ENCODE measurements at regions not wholly inside any gene's neighbourhood (a gene's known extent, or its start where the extent isn't known, plus 50 kb on each side); places are given as distances from the start of the nearest gene placed in this dataset.

- Histone ChIP-seq H3K4me2 (no peak overlapping the region), H3K79me2 (no peaks in the 10 kb centered on the region), H4K20me1 (ENCODE audit: insufficient read depth, poor library complexity, severe bottlenecking) (no peaks in the 10 kb centered on the region), H3K27me3 (no peaks in the 10 kb centered on the region), H3K9me3 (ENCODE audit: low read depth) (no peaks in the 10 kb centered on the region), H2AFZ (no peak overlapping the region), H3K27ac (no peak overlapping the region), H3K36me3 (replicated peaks; ENCODE audit: insufficient read depth, low read depth) (no peaks in the 10 kb centered on the region), H3K4me3 (no peak overlapping the region), H3K9me2 (replicated peaks; ENCODE audit: insufficient read depth) (no peaks in the 10 kb centered on the region), H3K4me1 (ENCODE audit: insufficient read depth) (peaks cover 7% of the 10 kb centered on the region)
- 70% methylated on average over 5 of the region's 5 CpGs for WGBS (ENCODE audit: low lambda C conversion rate, missing lambda C conversion rate)
- DNase-seq (ENCODE audit: low spot score) = no peak
- no peak for TF ChIP-seq CTCF (IDR thresholded peaks at IDR 0.05; ENCODE audit: poor library complexity)
- no peak for TF ChIP-seq EZH2 (IDR thresholded peaks at IDR 0.05; ENCODE audit: borderline replicate concordance)
- no peak for TF ChIP-seq EZH2phosphoT487 (IDR thresholded peaks at IDR 0.05; ENCODE audit: low read depth, severe bottlenecking, unreplicated experiment)
Observed at GRCh38 chr12:76622351-76622750, 62.8 kb upstream of the OSBPL8 start.

- DNase-seq (ENCODE audit: low spot score) = no peak
- Histone ChIP-seq H3K27ac (no peak overlapping the region), H2AFZ (no peak overlapping the region), H3K9me3 (ENCODE audit: low read depth) (no peaks in the 10 kb centered on the region), H3K4me1 (ENCODE audit: insufficient read depth) (peaks cover 7% of the 10 kb centered on the region), H3K27me3 (no peaks in the 10 kb centered on the region), H3K4me2 (no peak overlapping the region), H3K36me3 (replicated peaks; ENCODE audit: insufficient read depth, low read depth) (no peaks in the 10 kb centered on the region), H4K20me1 (ENCODE audit: insufficient read depth, poor library complexity, severe bottlenecking) (no peaks in the 10 kb centered on the region), H3K79me2 (no peaks in the 10 kb centered on the region), H3K4me3 (no peak overlapping the region), H3K9me2 (replicated peaks; ENCODE audit: insufficient read depth) (no peaks in the 10 kb centered on the region)
- TF ChIP-seq CTCF (IDR thresholded peaks at IDR 0.05; ENCODE audit: poor library complexity) = no peak
Observed at GRCh38 chr12:76622915-76623314, 63.3 kb upstream of the OSBPL8 start.

GRCh38 chr12:76623931-76624330, 64.4 kb upstream of the OSBPL8 start:
- H3K27ac ChIP-seq = no peak overlapping the region
- H3K9me2 ChIP-seq (replicated peaks; ENCODE audit: insufficient read depth) = no peaks in the 10 kb centered on the region
- H2AFZ ChIP-seq = no peak overlapping the region
- no peaks in the 10 kb centered on the region for H3K36me3 ChIP-seq (replicated peaks; ENCODE audit: insufficient read depth, low read depth)
- peaks cover 7% of the 10 kb centered on the region for H3K4me1 ChIP-seq (ENCODE audit: insufficient read depth)
- H3K4me2 ChIP-seq = no peak overlapping the region
- no peaks in the 10 kb centered on the region for H3K9me3 ChIP-seq (ENCODE audit: low read depth)
- H4K20me1 ChIP-seq (ENCODE audit: insufficient read depth, poor library complexity, severe bottlenecking) = no peaks in the 10 kb centered on the region
- H3K4me3 ChIP-seq = no peak overlapping the region
- DNase-seq (ENCODE audit: low spot score) = no peak
- 78% methylated on average over 2 of the region's 2 CpGs for WGBS (ENCODE audit: low lambda C conversion rate, missing lambda C conversion rate)
- no peaks in the 10 kb centered on the region for H3K27me3 ChIP-seq
- TF ChIP-seq EZH2phosphoT487 (IDR thresholded peaks at IDR 0.05; ENCODE audit: low read depth, severe bottlenecking, unreplicated experiment) (no peak), EZH2 (IDR thresholded peaks at IDR 0.05; ENCODE audit: borderline replicate concordance) (no peak), CTCF (IDR thresholded peaks at IDR 0.05; ENCODE audit: poor library complexity) (no peak)
- no peaks in the 10 kb centered on the region for H3K79me2 ChIP-seq
